GM18498 (cell line): ENCODE measurements at regions not wholly inside any gene's neighbourhood (a gene's known extent, or its start where the extent isn't known, plus 50 kb on each side); places are given as distances from the start of the nearest gene placed in this dataset.

Source experiments
- ATAC-seq: cut with Tn5 transposase; IDR thresholded peaks from one replicate; pipeline ENCODE4 v1.9.1; 2021; ENCODE audit warnings: mild to moderate bottlenecking, moderate library complexity; ENCODE audit not compliant: unreplicated experiment

- ATAC-seq: no peak
Measured at GRCh38 chr2:45275242-45275805, 266.1 kb upstream of the SIX2 start.

DNA sequence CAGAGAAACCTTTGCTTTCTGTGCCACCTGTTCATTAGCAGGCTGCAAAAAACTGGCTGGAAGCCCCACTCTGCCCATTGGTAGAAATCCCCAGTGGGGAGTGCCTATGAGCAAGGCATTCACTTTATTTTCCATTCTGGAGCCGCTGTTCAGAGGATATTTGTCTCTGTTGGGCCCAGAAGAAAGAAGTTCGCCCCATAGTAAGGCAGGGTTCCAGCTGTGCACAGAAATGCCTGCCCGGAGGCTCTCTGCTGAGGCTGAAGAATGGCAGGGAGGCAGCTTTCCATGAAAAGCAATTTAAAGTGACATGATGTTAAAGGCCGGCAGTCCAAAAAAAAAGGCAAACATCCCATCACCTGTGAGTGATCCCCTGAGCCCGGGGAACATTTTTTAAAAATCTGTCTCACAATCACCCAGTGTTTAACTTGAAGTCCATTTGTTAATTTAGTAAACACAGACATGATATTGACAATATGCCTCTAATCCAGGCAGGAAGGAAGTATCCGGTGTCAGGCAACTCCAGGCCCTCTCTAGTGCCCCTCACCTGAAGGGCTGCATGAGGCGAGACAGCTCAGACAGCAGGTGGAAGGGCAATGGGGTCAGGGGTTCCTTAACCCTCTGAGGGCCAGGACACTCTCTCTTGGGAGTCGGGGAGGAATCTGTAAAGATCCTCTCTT, 265.1 kb upstream of the SIX2 start:
- no peak for ATAC-seq

- no peak for ATAC-seq
Measured at GRCh38 chr2:45273412-45274249, 264.4 kb upstream of the SIX2 start.

DNA sequence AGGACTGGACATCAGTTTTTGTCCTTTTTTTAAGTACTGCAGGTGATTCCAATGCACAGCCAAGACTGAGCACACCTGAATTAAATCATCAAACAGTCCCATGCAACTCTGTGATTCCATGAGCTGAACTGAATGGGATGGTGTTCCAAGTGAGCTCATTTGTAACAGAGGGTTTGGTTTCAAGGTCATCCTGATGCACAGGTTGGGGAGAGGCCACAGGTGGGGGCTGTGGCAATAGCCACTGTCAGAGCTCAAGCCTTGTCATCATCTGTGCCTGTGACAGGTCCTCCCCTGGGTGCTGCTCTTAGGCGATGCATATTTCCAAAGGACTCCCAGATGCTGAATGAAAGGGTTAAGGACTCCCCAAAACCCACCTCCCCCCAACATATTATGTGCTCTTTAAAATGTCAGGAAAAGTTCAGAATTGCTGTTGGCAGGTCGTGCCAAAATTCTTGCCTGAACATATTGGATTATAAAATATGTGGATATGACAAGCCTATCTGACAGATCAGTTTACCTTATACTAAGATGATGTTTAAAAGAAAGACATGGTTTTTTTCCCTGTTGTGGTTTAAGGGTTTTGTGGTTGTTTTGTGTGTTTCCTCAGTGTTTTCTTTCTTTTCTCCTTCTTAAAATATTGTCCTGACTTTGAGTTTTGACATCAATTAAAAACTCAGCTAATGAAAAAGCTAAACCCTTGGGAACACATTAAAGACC, 263.5 kb upstream of the SIX2 start:
- ATAC-seq: no peak

DNA sequence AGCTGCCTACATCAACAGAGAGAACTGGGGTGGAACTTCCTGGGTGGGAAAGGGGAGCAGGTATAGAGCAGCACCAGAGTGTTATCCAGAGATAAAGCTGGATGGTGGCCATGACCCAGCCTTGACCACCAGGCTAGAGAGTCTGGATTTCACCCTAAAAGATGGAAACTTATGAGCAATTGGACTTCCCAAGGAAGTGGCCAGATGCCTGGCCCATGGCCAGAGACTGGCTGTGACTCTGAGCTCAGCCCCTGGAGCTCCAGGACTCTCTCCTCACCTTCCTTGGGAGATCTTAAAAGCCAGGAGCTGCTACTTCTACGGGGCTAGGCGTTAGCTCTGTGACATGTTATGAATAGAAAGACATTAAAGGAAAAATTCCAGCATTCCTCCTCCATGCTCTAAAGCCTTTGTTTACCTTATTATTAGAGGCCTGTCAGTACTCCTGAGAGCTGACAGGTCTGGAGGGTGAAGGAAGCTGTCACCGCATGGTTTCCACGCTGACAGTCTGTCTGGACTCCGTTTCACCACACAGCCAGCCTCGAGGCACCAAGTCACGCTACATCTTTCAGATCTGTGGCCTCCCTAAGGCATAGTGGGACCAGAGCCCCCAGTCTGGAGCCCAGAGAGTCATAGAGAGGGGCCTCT, 260.0 kb upstream of the SIX2 start:
- no peak for ATAC-seq

GRCh38 chr2:45268631-45269030, 259.4 kb upstream of the SIX2 start:
- ATAC-seq: no peak

DNA sequence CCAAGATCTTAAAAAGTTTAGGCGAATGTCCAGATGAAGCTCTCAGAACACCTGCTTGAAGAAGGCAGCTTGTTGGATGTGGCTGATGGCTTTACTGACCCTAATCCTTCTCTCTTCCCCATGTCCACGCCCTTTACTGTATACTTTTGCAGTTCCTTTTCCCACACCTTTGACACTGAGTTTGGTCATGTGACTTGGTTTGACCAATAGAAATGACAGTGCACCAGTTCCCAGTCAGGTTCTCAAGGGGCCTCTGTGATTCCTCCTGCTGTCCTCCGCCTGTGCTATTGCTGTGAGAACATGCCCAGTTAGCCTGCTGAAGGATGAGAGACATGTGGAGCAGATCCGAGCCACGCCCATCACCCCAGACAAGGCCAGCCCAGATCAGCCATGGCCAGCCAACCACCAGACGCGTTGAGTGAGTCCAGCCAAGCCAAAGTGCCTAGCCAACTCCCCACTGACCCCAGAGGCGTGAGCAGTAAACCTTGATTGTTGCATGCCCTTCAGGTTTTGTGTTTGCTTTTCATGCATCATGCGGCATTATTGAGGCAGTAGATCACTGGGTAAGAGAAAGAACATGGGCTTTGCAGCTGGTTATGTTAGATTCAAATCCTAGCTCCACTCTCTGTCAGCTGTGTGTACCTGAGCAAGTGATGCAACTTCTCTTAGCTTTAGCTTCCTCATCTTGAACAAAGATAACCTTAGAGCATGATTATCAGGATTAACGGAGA, 258.0 kb upstream of the SIX2 start:
- no peak for ATAC-seq

DNA sequence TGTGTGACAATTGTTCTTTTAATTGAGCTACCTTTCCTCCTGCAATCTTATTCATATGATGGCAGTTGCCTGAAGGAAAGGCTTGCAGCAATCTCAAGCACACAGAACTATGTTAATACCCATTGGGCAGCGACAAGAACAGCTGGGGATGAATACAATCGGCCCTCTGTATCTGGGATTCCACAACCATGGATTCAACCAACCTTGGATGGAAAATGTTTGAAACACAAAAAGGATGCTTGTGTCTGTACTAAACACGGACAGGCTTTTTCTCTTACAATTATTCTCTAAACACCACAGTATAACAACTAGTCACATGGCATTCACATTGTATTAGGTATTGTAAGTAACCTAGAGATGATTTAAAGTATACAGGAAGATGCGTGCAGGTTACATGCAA, 256.1 kb upstream of the SIX2 start:
- ATAC-seq: no peak

DNA sequence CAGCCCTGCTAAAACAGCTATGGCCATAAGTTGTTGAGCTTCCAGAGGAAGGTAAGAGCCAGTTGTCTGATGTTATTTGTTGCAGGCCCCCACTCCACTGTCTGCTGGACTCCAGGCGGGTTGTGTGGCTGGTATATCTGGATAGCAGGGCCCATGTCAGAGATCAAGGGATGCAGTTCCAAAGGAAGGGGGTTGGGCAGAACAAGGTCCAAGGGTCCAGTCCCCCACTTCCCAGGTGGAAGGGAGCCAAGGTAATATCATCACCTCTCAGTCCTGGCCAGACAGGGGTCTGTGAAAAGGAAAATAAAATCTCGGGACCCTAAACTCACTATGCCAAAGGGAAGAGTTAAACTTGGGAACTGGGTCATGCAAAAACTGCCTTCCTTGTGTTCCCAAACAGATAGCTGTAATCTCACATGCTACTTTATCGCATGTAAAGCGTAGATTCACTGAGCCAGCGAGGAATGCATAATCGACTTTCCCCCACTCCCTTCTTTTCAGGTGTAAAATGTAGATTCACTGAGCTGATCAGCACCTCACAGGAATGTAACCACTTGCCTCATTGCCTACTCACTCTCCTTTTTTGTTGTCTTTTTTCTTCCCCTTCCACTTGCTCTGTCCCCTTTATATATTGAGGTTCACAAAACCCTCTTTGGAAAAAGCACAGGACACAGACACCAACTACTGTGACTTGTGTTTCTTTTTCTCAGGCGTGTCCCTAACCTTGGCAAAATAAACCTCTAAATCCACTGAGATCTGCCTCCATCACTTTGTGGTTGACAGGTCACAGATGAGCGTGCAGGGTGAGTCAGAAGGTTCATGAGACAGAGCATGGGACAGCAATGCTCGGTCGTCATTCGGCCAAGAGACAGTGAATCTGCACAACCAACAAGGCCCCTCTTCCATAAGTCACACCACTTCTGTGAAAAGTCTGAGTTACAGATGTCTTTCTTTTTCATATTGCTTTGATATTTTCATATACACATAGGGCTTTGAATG, 255.3 kb upstream of the SIX2 start:
- ATAC-seq: no peak

GRCh38 chr2:45263147-45263546, 253.9 kb upstream of the SIX2 start:
- ATAC-seq: no peak

- ATAC-seq: no peak
Measured at GRCh38 chr2:45261746-45262145, 252.5 kb upstream of the SIX2 start.

- ATAC-seq: no peak
Measured at GRCh38 chr2:45260946-45261345, 251.7 kb upstream of the SIX2 start.

DNA sequence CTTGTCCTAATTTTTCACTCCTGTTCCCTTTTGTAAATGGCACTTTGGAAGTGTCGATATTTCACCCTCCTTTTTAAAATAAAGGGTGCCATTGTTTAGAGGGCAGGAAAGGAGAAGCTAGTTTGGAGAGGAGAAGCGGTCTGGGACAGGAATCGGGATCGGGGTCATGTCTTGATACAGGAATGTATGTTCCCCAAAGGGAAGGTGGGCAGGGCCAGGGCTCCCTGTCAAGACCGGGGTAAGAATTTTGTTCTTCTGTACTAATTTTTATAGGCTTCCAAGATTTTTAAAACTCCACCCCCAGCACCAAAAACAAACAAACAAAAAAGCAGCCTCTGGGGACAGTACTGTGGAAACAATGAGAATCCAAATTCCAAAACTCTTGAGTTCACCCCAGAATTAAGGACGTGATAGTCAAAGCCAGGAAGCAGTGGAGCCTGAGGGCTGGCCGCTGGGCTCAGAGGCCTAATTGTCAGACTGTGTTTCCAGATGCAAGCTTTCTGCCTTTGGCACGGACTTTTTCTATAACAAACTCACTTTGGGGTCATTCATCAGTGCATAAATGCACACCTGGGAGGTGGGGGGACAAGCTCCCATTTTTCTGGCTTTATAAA, 250.4 kb upstream of the SIX2 start:
- no peak for ATAC-seq

- no peak for ATAC-seq
Measured at GRCh38 chr2:45259138-45259537, 249.9 kb upstream of the SIX2 start.

- no peak for ATAC-seq
Measured at GRCh38 chr2:45258311-45258710, 249.1 kb upstream of the SIX2 start.

DNA sequence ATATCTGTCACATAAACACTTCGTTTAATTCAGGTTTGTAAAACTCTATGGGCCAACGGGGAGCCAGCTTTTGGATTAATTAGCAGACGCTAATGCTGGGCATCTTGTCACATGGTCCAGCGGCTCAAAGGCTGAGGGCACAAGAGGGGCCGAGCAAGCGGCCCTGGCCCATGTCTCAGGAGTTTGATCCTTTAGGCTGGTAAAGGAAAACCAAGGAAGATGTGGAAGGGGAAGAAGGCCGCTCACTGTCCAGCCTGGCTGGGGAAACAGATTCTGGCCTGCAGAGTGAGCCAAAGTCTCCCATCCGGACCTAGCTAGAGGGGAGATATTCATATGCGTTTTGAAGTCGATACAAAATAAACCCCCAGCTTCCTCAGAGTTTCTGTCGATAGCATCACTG, 248.6 kb upstream of the SIX2 start:
- ATAC-seq: no peak

DNA sequence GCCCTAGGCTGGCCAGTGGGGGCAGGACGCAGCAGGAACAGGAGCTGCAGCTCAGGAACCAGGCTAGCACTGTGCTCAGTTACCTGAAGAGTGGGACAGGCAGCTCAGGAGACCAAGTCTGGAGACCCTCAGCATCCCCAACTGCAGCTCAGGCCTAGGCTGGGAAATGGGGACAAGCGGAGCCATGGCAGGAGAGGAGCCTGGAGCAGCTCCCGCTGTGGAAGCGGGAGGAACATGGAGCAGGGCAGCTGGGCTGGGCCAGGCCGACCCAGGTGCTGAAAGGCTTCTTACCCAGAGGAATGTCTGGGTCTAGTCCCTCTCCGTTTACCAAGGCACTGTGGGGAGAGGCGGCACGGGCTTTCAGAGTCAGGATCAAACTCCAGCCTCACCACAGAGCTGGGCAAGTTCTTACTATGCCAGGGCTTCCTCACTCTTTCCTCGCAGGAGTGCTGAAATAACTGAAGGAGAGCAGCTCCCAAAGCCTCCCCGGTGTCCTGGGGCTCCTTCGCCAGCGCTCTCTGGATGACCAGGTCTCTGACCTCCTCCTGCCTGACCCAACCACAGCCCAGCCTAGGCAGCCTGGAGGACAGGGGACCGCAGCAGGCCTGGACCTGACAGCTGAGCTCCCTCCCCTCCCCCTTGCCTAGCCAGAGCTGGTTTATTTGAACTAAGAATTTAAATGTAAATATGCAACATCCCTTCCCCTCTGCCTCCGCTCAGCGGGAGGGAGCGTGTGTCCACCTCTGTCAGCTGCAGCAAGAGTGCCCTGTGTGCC, 247.8 kb upstream of the SIX2 start:
- ATAC-seq: no peak
